SK-N-SH (cell line): ENCODE measurements at regions not wholly inside any gene's neighbourhood (a gene's known extent, or its start where the extent isn't known, plus 50 kb on each side); places are given as distances from the start of the nearest gene placed in this dataset.

Source experiments
- CTCF ChIA-PET: fragments of 300-600, 350-600 bp; formaldehyde crosslinking; extraction: SDS; loops from one replicate; lab custom pipeline; 2021; lab: Yijun Ruan, JAX
- POLR2A ChIA-PET: fragments of 350-600 bp; sonication (Branson Sonifier 250); formaldehyde crosslinking; extraction: SDS; loops from one replicate; lab custom pipeline; 2020; ENCODE audit warnings: antibody characterized with exemption, inconsistent platforms; lab: Yijun Ruan, JAX
- DNase-seq: peaks from one replicate; pipeline ENCODE4 v3.0.0; 2012
- H2AFZ ChIP-seq: fragments of 200-600 bp; sonication (generic); 2 replicates; pipeline ENCODE4 v1.8.1; 2016; ENCODE audit warnings: antibody characterized with exemption, mild to moderate bottlenecking, low read depth
- H3F3A ChIP-seq: fragments of 200-600 bp; sonication (generic); replicated peaks from 2 replicates; pipeline ENCODE3; 2016; ENCODE audit warnings: antibody characterized with exemption, mild to moderate bottlenecking; ENCODE audit not compliant: insufficient read depth
- H3K27ac ChIP-seq, 2 experiments: fragments of 200-500 bp in 1 of 2; fragments of 200-600 bp in 1 of 2; sonication (Bioruptor generic) in 1 of 2; sonication (generic), shearing (Covaris generic) in 1 of 2; 2 replicates each; pipeline versions ENCODE4 v1.5.1 to v1.6.1; 2014 to 2016; ENCODE audit warnings: low read depth in 2 of 2, inconsistent platforms in 1 of 2, low read length in 1 of 2, mild to moderate bottlenecking in 1 of 2, mixed read lengths in 1 of 2
- H3K27me3 ChIP-seq: fragments of 200-600 bp; sonication (generic), shearing (Covaris generic); 2 replicates; pipeline ENCODE4 v1.6.1; 2016; ENCODE audit warnings: mixed run types; ENCODE audit not compliant: insufficient read depth
- H3K36me3 ChIP-seq, 2 experiments: fragments of 200-500 bp in 1 of 2; fragments of 200-600 bp in 1 of 2; sonication (Bioruptor generic) in 1 of 2; sonication (generic) in 1 of 2; replicated peaks in 1 of 2; 2 replicates each; pipeline versions ENCODE3 to v1.5.1; 2014 to 2016; ENCODE audit warnings: low read length in 1 of 2, mild to moderate bottlenecking in 1 of 2; ENCODE audit not compliant: insufficient read depth in 2 of 2, control insufficient read depth in 1 of 2
- H3K4me1 ChIP-seq, 2 experiments: fragments of 200-500 bp in 1 of 2; fragments of 200-600 bp in 1 of 2; sonication (Bioruptor generic) in 1 of 2; sonication (generic), shearing (Covaris generic) in 1 of 2; 2 replicates each; pipeline versions ENCODE4 v1.5.1 to v1.6.1; 2014 to 2016; ENCODE audit warnings: low read depth in 1 of 2, low read length in 1 of 2, mixed run types in 1 of 2; ENCODE audit not compliant: insufficient read depth in 2 of 2, control insufficient read depth in 1 of 2
- H3K4me2 ChIP-seq: fragments of 200-600 bp; sonication (generic), shearing (Covaris generic); 2 replicates; pipeline ENCODE4 v1.6.1; 2017; ENCODE audit warnings: mixed run types
- H3K4me3 ChIP-seq, 2 experiments: fragments of 200-500 bp in 1 of 2; fragments of 200-600 bp in 1 of 2; sonication (Bioruptor generic) in 1 of 2; sonication (generic), shearing (Covaris generic) in 1 of 2; 2 replicates each; pipeline versions ENCODE4 v1.5.1 to v1.8.1; 2014 to 2016; ENCODE audit warnings: low read depth in 2 of 2, inconsistent platforms in 1 of 2, low read length in 1 of 2, mild to moderate bottlenecking in 1 of 2, mixed read lengths in 1 of 2, moderate library complexity in 1 of 2
- H3K79me2 ChIP-seq: fragments of 200-600 bp; sonication (generic); 2 replicates; pipeline ENCODE4 v1.8.1; 2017; ENCODE audit warnings: mild to moderate bottlenecking; ENCODE audit not compliant: insufficient read depth
- H3K9ac ChIP-seq: fragments of 200-600 bp; sonication (generic); 2 replicates; pipeline ENCODE4 v1.6.1; 2017; ENCODE audit warnings: mixed run types
- H3K9me2 ChIP-seq: fragments of 200-600 bp; sonication (generic); 2 replicates; pipeline ENCODE4 v1.6.1; 2017; ENCODE audit warnings: mixed run types
- H3K9me3 ChIP-seq: fragments of 200-600 bp; sonication (generic); 2 replicates; pipeline ENCODE4 v1.6.1; 2017; ENCODE audit warnings: mixed run types, mild to moderate bottlenecking, moderate library complexity
- H4K20me1 ChIP-seq: fragments of 200-600 bp; sonication (generic); 2 replicates; pipeline ENCODE4 v1.6.1; 2017; ENCODE audit warnings: mild to moderate bottlenecking, mixed run types; ENCODE audit not compliant: insufficient read depth
- ELF1 ChIP-seq: IDR thresholded peaks from 2 replicates; pipeline ENCODE4 v1.4.0; 2012
- EZH2phosphoT487 ChIP-seq: fragments of 200-600 bp; sonication (generic); IDR thresholded peaks from 2 replicates; pipeline ENCODE4 v1.6.1; 2017; ENCODE audit warnings: low read depth, mixed run types, mild to moderate bottlenecking, antibody characterized with exemption, moderate library complexity, borderline replicate concordance
- FOSL2 ChIP-seq: IDR thresholded peaks from 2 replicates; pipeline ENCODE4 v1.4.0; 2012; ENCODE audit warnings: low read depth, mild to moderate bottlenecking, moderate library complexity, borderline replicate concordance
- GABPA ChIP-seq: IDR thresholded peaks from 2 replicates; pipeline ENCODE4 v1.4.0; 2012; ENCODE audit warnings: low read depth, mild to moderate bottlenecking
- RAD21 ChIP-seq: IDR thresholded peaks from 2 replicates; pipeline ENCODE4 v1.6.1; 2012; ENCODE audit warnings: mild to moderate bottlenecking, low read length
- REST ChIP-seq: IDR thresholded peaks from 2 replicates; pipeline ENCODE4 v1.6.1; 2012; ENCODE audit warnings: mild to moderate bottlenecking, low read depth, low read length, moderate library complexity
- TCF12 ChIP-seq: IDR thresholded peaks from 2 replicates; pipeline ENCODE4 v1.4.0; 2012
- YY1 ChIP-seq: IDR thresholded peaks from 2 replicates; pipeline ENCODE4 v1.4.0; 2012; ENCODE audit warnings: low read depth, mild to moderate bottlenecking
- WGBS: methylation state at CpG from one replicate; pipeline ENCODE4 v1.1.6; 2017; ENCODE audit warnings: low lambda C conversion rate; 5-methylcytosine and 5-hydroxymethylcytosine counted together
- TF ChIP-seq, protein P1 (sequence below): IDR thresholded peaks from 2 replicates; pipeline ENCODE4 v1.4.0; 2012; ENCODE audit warnings: low read depth, borderline replicate concordance
- TF ChIP-seq, protein P2 (sequence below): fragments of 150-350 bp; IDR thresholded peaks from 2 replicates; pipeline ENCODE4 v1.6.1; 2016; ENCODE audit warnings: mild to moderate bottlenecking, low read depth, low read length
- TF ChIP-seq, protein P3 (sequence below): fragments of 150-350 bp; IDR thresholded peaks from 2 replicates; pipeline ENCODE4 v1.6.1; 2017; ENCODE audit warnings: antibody characterized with exemption, low read length, low read depth, borderline replicate concordance

- peaks cover 4% of the 10 kb centered on the region for H3F3A ChIP-seq
- DNase-seq: no peak
- H3K79me2 ChIP-seq: no peaks in the 10 kb centered on the region
- peak overlapping the region; percentile 53; the same call in 1 of the 2 replicates for H2AFZ ChIP-seq
- H3K9me2 ChIP-seq: no peaks in the 10 kb centered on the region
- peak overlapping the region; percentile 30; the same call in 1 of the 2 replicates for H3K4me2 ChIP-seq
- no peaks in the 10 kb centered on the region for H3K4me1 ChIP-seq
- H3K4me3 ChIP-seq: no peak overlapping the region
- no peak overlapping the region for H3K9ac ChIP-seq
- TF ChIP-seq, protein P1, sequence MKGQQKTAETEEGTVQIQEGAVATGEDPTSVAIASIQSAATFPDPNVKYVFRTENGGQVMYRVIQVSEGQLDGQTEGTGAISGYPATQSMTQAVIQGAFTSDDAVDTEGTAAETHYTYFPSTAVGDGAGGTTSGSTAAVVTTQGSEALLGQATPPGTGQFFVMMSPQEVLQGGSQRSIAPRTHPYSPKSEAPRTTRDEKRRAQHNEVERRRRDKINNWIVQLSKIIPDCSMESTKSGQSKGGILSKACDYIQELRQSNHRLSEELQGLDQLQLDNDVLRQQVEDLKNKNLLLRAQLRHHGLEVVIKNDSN: 0 out of 2 replicates have a peak, but pooled peaks have one; percentile 18
- TF ChIP-seq TCF12: no peak
- no peaks in the 10 kb centered on the region for H3K36me3 ChIP-seq
- no peaks in the 10 kb centered on the region for H3K27me3 ChIP-seq
- no peaks in the 10 kb centered on the region for H3K9me3 ChIP-seq
- CTCF ChIA-PET: interaction anchor here (1.0 to 2.3 kb wide), 3 partner anchors 13 to 22 kb away, joined by 3 to 12 read pairs (median 9); no protein-coding TSS in a partner anchor
- WGBS: 24% methylated on average over 10 of the region's 10 CpGs
- POLR2A ChIA-PET: no interaction called here
- no peaks in the 10 kb centered on the region for H4K20me1 ChIP-seq
- no peak overlapping the region for H3K27ac ChIP-seq
Observed at GRCh38 chr6:53741034-53741823, 53.6 kb upstream of the LRRC1 start.

DNA sequence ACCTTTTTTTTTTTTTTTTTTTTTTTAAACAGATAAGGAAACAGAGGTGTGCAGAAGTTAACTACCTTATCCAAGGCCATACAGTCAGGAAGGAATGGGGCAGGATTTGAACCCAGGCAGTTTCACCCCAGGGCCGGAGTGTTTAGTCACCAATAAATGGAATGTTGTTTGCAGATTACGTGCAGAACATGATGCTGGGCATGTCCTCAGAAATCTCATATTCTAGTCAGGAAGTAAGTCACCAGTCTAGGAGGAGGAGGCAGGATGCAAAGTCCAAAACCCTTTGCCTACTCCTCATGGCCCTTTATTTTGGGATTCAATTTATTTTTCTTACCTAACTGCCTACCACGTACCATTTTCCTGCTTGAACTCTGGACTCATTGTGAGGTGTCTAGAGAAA is 57.1 kb upstream of the LRRC1 start:
- CTCF ChIA-PET: interaction anchor here (1.1 to 1.5 kb wide), 2 partner anchors 9 to 12 kb away, joined by 4 to 13 read pairs; no protein-coding TSS in a partner anchor
- no peak for TF ChIP-seq ELF1
- no peak for TF ChIP-seq EZH2phosphoT487
- no peak for TF ChIP-seq YY1
- TF ChIP-seq, protein P2, sequence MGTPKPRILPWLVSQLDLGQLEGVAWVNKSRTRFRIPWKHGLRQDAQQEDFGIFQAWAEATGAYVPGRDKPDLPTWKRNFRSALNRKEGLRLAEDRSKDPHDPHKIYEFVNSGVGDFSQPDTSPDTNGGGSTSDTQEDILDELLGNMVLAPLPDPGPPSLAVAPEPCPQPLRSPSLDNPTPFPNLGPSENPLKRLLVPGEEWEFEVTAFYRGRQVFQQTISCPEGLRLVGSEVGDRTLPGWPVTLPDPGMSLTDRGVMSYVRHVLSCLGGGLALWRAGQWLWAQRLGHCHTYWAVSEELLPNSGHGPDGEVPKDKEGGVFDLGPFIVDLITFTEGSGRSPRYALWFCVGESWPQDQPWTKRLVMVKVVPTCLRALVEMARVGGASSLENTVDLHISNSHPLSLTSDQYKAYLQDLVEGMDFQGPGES: no peak
- TF ChIP-seq, all 33 proteins: peak for 0
- Histone ChIP-seq H3K79me2 (no peaks in the 10 kb centered on the region), H3K27ac (no peak overlapping the region), H3K36me3 (no peaks in the 10 kb centered on the region), H3K4me3 (no peak overlapping the region), H3K27me3 (no peaks in the 10 kb centered on the region), H3K9me3 (no peaks in the 10 kb centered on the region), H3K9ac (no peak overlapping the region), H3K9me2 (no peaks in the 10 kb centered on the region), H3K4me2 (no peak overlapping the region), H2AFZ (no peak overlapping the region), H3F3A (peaks cover 10% of the 10 kb centered on the region), H4K20me1 (no peaks in the 10 kb centered on the region), H3K4me1 (no peaks in the 10 kb centered on the region; a peak in 2 of 4 replicates)
- POLR2A ChIA-PET: no interaction called here
- 25% methylated on average over 3 of the region's 3 CpGs for WGBS
- DNase-seq: no peak

GRCh38 chr6:53735896-53736295 is 58.9 kb upstream of the LRRC1 start:
- Histone ChIP-seq H3K4me2 (no peak overlapping the region), H4K20me1 (no peaks in the 10 kb centered on the region), H3K4me1 (no peaks in the 10 kb centered on the region; a peak in 2 of 4 replicates), H2AFZ (no peak overlapping the region), H3K27me3 (no peaks in the 10 kb centered on the region), H3K9me2 (no peaks in the 10 kb centered on the region), H3K9ac (no peak overlapping the region), H3K9me3 (no peaks in the 10 kb centered on the region), H3K79me2 (no peaks in the 10 kb centered on the region), H3K36me3 (no peaks in the 10 kb centered on the region), H3K27ac (no peak overlapping the region), H3F3A (peaks cover 7% of the 10 kb centered on the region), H3K4me3 (no peak overlapping the region)
- 45% methylated on average over 3 of the region's 4 CpGs for WGBS
- ChIA-PET CTCF (interaction anchor here (1.1 to 2.4 kb wide), 4 partner anchors 10 to 243 kb away, joined by 4 to 23 read pairs (median 6); no protein-coding TSS in a partner anchor), POLR2A (no interaction called here)
- DNase-seq: no peak
- TF ChIP-seq RAD21 (no peak), REST (no peak), FOSL2 (no peak), GABPA (no peak)
- TF ChIP-seq, protein P3, sequence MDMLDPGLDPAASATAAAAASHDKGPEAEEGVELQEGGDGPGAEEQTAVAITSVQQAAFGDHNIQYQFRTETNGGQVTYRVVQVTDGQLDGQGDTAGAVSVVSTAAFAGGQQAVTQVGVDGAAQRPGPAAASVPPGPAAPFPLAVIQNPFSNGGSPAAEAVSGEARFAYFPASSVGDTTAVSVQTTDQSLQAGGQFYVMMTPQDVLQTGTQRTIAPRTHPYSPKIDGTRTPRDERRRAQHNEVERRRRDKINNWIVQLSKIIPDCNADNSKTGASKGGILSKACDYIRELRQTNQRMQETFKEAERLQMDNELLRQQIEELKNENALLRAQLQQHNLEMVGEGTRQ: no peak
- TF ChIP-seq, protein P2: no peak
